ENCODE measurements at regions not wholly inside any gene's neighbourhood (a gene's known extent, or its start where the extent isn't known, plus 50 kb on each side); places are given as distances from the start of the nearest gene placed in this dataset.

DNA sequence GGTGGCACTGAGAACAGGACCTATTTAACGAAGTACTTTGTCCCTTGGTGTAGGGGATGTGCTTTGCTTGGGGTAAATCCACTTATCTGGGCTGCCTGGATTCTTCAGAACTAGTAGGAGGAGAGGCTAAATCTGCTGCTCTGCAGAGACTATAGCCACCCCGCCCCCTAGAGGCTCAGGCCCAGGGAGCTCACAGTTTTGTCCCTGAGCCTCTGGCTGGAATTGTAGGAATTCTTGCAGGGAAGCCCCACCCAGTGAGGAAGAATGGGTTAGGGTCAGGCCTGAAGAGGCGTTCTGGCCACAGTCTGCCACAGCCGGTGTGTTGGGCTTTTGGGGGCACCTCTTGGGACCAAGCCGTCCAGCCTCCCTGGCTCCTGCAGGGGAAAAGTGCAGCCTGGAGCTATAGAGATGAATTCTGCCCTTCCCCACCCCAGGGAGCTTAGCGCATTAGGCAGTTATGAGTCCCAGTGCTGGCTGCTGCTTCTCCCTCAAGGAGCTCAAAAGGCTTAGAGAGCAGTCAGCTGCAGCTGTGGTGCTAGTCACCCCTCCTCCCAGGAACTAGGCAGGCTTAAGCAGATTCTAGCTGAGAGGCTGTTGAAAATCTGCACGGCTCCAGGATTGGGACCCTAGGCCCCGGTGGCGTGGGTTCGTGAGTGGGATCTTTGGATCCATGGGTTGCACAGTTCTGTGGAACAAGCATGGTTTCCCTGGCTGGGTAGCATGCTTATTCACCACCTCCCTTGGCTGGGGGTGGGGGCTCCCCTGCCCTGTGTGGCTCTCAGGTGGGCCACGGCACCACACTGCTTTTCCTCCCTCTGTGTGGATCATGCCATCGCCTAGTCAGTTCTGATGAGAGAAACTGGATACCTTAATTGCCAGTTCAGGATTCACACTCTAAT lies 237.4 kb upstream of the TOM1L1 start:
- Histone ChIP-seq H3K27ac (no peak overlapping the region), H3K36me3 (no peaks in the 10 kb centered on the region), H3K4me3 (no peak overlapping the region), H3K27me3 (no peaks in the 10 kb centered on the region), H3K4me1 (no peaks in the 10 kb centered on the region), H3K9me3 (peaks cover 0 to 5% (median 0%) of the 10 kb centered on the region in 12 donors)
- 71 to 85% (median 84%) methylated on average over 6 to 12 of the region's 12 CpGs for WGBS, 4 donors
- intact Hi-C loops (cut with DNase I): no loop called here
- no peak for DNase-seq
- no peak for TF ChIP-seq POLR2A (IDR thresholded peaks at IDR 0.05)
- TF ChIP-seq, protein P1, sequence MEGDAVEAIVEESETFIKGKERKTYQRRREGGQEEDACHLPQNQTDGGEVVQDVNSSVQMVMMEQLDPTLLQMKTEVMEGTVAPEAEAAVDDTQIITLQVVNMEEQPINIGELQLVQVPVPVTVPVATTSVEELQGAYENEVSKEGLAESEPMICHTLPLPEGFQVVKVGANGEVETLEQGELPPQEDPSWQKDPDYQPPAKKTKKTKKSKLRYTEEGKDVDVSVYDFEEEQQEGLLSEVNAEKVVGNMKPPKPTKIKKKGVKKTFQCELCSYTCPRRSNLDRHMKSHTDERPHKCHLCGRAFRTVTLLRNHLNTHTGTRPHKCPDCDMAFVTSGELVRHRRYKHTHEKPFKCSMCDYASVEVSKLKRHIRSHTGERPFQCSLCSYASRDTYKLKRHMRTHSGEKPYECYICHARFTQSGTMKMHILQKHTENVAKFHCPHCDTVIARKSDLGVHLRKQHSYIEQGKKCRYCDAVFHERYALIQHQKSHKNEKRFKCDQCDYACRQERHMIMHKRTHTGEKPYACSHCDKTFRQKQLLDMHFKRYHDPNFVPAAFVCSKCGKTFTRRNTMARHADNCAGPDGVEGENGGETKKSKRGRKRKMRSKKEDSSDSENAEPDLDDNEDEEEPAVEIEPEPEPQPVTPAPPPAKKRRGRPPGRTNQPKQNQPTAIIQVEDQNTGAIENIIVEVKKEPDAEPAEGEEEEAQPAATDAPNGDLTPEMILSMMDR (IDR thresholded peaks at IDR 0.05): no peak
- ATAC-seq: no peak

DNA sequence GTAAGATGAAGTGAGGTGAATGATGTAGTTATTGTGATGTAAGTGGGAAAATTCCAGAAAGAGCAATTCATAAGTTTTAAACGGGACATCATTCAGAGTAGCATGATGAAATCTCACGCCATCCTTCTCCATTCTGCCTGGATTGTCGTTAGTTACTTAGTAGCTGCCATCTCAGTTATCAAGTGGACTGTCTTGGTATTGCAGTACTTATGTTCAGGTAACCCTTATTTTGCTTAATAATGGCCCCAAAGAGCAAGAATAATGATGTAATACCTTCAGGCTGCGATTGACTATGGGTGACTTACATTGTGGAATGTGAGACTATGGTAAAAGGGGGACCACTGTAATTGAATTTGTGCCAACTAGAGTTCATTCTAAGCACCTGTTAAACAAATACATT lies 234.1 kb upstream of the TOM1L1 start:
- DNase-seq: no peak
- H3K27me3 ChIP-seq: no peaks in the 10 kb centered on the region
- H3K4me3 ChIP-seq: no peak overlapping the region
- intact Hi-C loops (cut with DNase I): no loop called here
- no peak for ATAC-seq
- no peaks in the 10 kb centered on the region for H3K4me1 ChIP-seq
- no peaks in the 10 kb centered on the region for H3K36me3 ChIP-seq
- 67 to 82% (median 77%) methylated on average over 4 of the region's 4 CpGs for WGBS, 4 donors
- TF ChIP-seq, protein P1 (IDR thresholded peaks at IDR 0.05): peak in 2 of 12 donors; percentile 29 to 41
- no peak for TF ChIP-seq POLR2A (IDR thresholded peaks at IDR 0.05)
- peaks cover 0 to 5% (median 0%) of the 10 kb centered on the region in 12 donors for H3K9me3 ChIP-seq
- H3K27ac ChIP-seq: no peak overlapping the region

DNA sequence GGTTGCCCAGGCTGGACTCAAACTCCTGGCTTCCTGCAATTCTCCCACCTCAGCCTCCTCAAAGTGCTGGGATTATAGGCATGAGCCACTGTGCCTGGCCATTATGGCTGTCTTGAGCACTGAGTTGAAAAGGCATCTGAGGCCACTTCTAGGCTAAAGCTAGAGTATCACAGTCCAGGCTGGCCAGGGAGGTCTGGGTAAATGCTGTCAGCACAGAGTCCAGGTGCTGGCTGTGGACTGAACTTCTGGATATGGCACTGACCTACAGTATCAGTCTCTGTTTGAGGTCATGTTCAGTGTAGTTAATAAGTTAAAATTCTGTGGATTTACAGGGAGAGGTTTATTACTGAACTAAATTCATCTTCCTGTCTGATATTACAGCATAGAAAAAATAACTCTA lies 222.5 kb upstream of the TOM1L1 start:
- no peaks in the 10 kb centered on the region for H3K4me1 ChIP-seq
- intact Hi-C loops (cut with DNase I): loop anchor here in 1 of 10 donors (10.0 kb wide), 1 partner anchor 57 kb away; no protein-coding TSS in a partner anchor
- no peaks in the 10 kb centered on the region for H3K27me3 ChIP-seq
- H3K9me3 ChIP-seq: no peaks in the 10 kb centered on the region
- no peaks in the 10 kb centered on the region for H3K36me3 ChIP-seq
- H3K4me3 ChIP-seq: no peak overlapping the region
- TF ChIP-seq, protein P1 (IDR thresholded peaks at IDR 0.05): no peak
- no peak for TF ChIP-seq POLR2A (IDR thresholded peaks at IDR 0.05)
- DNase-seq (no peak), ATAC-seq (no peak)
- H3K27ac ChIP-seq: no peak overlapping the region

DNA sequence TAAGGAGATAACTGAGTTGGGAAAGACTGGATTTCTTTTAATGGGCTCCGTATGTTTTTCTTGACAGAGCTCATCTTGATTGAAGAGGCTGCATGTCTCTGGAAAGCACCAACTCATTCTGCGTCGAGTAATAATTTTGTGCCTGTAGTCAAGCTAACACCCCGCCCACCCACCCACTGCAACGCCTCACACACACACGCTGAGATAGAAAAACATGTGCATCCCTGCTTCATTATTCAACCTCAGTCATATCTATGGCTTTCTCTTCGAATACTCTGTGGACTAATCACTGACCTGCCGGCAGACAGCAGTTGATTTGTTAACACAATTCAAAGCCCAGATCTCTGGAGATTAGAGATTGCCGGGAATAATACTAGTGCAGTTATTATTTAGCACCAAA lies 220.2 kb upstream of the TOM1L1 start:
- no peak for TF ChIP-seq POLR2A (IDR thresholded peaks at IDR 0.05)
- TF ChIP-seq, protein P1 (IDR thresholded peaks at IDR 0.05): no peak
- Histone ChIP-seq H3K4me1 (no peaks in the 10 kb centered on the region), H3K4me3 (no peak overlapping the region), H3K9me3 (no peaks in the 10 kb centered on the region), H3K27me3 (no peaks in the 10 kb centered on the region), H3K36me3 (no peaks in the 10 kb centered on the region), H3K27ac (no peak overlapping the region)
- WGBS, 4 donors: 57 to 71% (median 67%) methylated on average over 9 of the region's 9 CpGs
- DNase-seq: no peak
- intact Hi-C loops (cut with DNase I): no loop called here
- ATAC-seq: no peak

Measured in heart left ventricle (tissue), 16 donors.